ENCODE measurements at regions not wholly inside any gene's neighbourhood (a gene's known extent, or its start where the extent isn't known, plus 50 kb on each side); places are given as distances from the start of the nearest gene placed in this dataset.

GRCh38 chr6:14645841-14646240, 528.3 kb downstream of the CD83 start:
- H2BK5ac ChIP-seq (ENCODE audit: insufficient read length, low read length): no peak overlapping the region
- no peak overlapping the region for H3K4me2 ChIP-seq (ENCODE audit: insufficient read depth, insufficient read length, low read length)
- no peaks in the 10 kb centered on the region for H3K23me2 ChIP-seq (ENCODE audit: insufficient read length, low read depth, low read length, poor library complexity, severe bottlenecking)
- no peak overlapping the region for H3K27ac ChIP-seq (ENCODE audit: insufficient read length, low read depth, low read length)
- H4K91ac ChIP-seq (ENCODE audit: insufficient read length, low read depth, low read length): no peak overlapping the region
- DNase-seq: no peak
- H4K20me1 ChIP-seq (ENCODE audit: control insufficient read depth, insufficient read depth, insufficient read length): no peaks in the 10 kb centered on the region
- Mint-ChIP-seq H3K9me3 (no peaks in the 10 kb centered on the region), H3K36me3 (ENCODE audit: insufficient read depth in 1 of 3, low read depth in 3 of 3) (peaks cover 0 to 3% (median 0%) of the 10 kb centered on the region in 3 experiments; a peak in 2 of 7 replicates), H3K27ac (no peak overlapping the region), H3K4me1 (peaks cover 22% of the 10 kb centered on the region in 2 experiments), H3K27me3 (ENCODE audit: low read depth) (no peaks in the 10 kb centered on the region), H3K4me3 (no peak overlapping the region)
- no CpG with 5 or more reads among the region's 3 CpGs for WGBS (ENCODE audit: extremely low coverage, insufficient read length, low lambda C conversion rate)
- H2BK12ac ChIP-seq (ENCODE audit: insufficient read length, low read depth, low read length): no peak overlapping the region
- no peak overlapping the region for H3K4ac ChIP-seq (ENCODE audit: low read depth, low read length)
- H2BK120ac ChIP-seq (ENCODE audit: low read depth, low read length, poor library complexity, severe bottlenecking): no peak overlapping the region
- no peak overlapping the region for H2BK20ac ChIP-seq (ENCODE audit: low read depth, low read length, poor library complexity, severe bottlenecking)
- no peak overlapping the region for H3K18ac ChIP-seq (ENCODE audit: insufficient read length, low read depth, low read length)
- no peak overlapping the region for H3K14ac ChIP-seq (ENCODE audit: insufficient read depth, low read length)
- no peaks in the 10 kb centered on the region for H3K9me3 ChIP-seq (ENCODE audit: control insufficient read depth, low read depth, low read length)
- H3K27me3 ChIP-seq (ENCODE audit: insufficient read depth, low read length): no peaks in the 10 kb centered on the region
- H3K4me1 ChIP-seq (ENCODE audit: insufficient read depth, low read length): peaks cover 13% of the 10 kb centered on the region; the same call in 1 of the 2 replicates
- no peak overlapping the region for H3K56ac ChIP-seq (ENCODE audit: insufficient read length, low read depth, low read length)
- H2BK15ac ChIP-seq (ENCODE audit: low read depth, low read length): no peak overlapping the region
- no peak overlapping the region for H3T11ph ChIP-seq (ENCODE audit: low read length)
- H3K79me1 ChIP-seq (ENCODE audit: insufficient read depth, low read depth, low read length, poor library complexity, severe bottlenecking): no peaks in the 10 kb centered on the region
- no peak overlapping the region for H4K5ac ChIP-seq (ENCODE audit: insufficient read length, low read depth, low read length)
- no peak overlapping the region for H4K8ac ChIP-seq (replicated peaks; ENCODE audit: insufficient read length, low read depth, low read length)
- no peak overlapping the region for H2AK5ac ChIP-seq (ENCODE audit: insufficient read length, low read length)
- H3K9ac ChIP-seq (ENCODE audit: extremely low read depth, insufficient read length, low read length): no peak overlapping the region
- no peaks in the 10 kb centered on the region for H3K79me2 ChIP-seq (ENCODE audit: insufficient read depth, low read length)
- no peak overlapping the region for H2AFZ ChIP-seq (ENCODE audit: low read length)
- H3K23ac ChIP-seq (ENCODE audit: insufficient read length, low read depth, low read length): no peak overlapping the region
- no peak for TF ChIP-seq CTCF (conservative IDR thresholded peaks at IDR 0.05)
